ENCODE measurements at regions not wholly inside any gene's neighbourhood (a gene's known extent, or its start where the extent isn't known, plus 50 kb on each side); places are given as distances from the start of the nearest gene placed in this dataset.

DNA sequence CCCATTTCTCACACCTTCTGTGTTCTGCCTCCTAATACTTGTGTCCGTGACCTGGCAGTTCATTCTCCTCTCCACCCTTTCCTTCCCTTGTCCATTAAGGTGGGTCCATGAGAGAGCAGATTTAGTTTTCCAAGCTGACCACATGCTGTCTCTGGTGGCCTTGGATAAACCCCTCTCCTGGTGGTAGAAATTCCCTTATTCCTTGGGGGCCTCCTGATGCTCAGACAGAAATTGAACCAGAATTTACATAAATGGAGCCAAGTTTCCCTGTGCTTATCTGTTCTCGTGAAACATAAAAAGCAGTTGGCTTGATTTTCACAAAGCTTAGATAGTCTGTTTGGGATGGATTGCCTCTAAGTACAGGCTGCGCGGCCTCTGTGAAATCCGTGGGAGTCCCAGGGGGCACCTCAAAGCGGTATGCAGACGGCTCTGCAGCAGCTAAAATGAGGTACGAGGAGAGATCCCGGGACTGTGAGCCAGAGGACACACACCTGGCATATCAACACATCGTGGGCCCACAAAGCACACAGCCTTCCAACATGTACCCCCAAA, 101.0 kb upstream of the NMNAT3 start:
- no peak for DNase-seq (ENCODE audit: low read depth)

- DNase-seq (ENCODE audit: low read depth): no peak
Observed at GRCh38 chr3:139774560-139775302, 97.0 kb upstream of the NMNAT3 start.

GRCh38 chr3:139772539-139773500, 95.0 kb upstream of the NMNAT3 start:
- peak; percentile 21 for DNase-seq (ENCODE audit: low read depth)

- no peak for DNase-seq (ENCODE audit: low read depth)
Observed at GRCh38 chr3:139771331-139771730, 93.6 kb upstream of the NMNAT3 start.

DNA sequence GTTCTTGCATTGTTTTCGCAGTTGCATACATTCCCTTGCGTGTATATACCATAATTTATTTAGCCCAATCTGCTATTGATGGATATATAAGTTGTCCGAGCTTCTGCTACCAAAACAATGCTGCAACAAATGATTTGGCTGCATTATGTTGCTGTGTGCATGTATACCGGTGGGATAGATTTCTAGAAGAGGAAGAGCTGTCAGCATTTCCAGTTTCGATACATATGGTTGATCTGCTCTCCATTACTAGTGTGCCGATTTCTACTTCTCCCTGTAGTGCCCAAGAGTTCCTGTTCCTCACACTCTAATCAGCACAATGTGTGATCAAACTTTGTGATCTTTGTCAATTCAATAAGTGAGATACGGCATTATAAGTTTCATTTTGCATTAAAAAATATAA, 92.8 kb upstream of the NMNAT3 start:
- DNase-seq (ENCODE audit: low read depth): no peak

- no peak for DNase-seq (ENCODE audit: low read depth)
Observed at GRCh38 chr3:139769796-139770195, 92.0 kb upstream of the NMNAT3 start.

GRCh38 chr3:139764936-139765335, 87.2 kb upstream of the NMNAT3 start:
- peak; percentile 6 for DNase-seq (ENCODE audit: low read depth)

DNA sequence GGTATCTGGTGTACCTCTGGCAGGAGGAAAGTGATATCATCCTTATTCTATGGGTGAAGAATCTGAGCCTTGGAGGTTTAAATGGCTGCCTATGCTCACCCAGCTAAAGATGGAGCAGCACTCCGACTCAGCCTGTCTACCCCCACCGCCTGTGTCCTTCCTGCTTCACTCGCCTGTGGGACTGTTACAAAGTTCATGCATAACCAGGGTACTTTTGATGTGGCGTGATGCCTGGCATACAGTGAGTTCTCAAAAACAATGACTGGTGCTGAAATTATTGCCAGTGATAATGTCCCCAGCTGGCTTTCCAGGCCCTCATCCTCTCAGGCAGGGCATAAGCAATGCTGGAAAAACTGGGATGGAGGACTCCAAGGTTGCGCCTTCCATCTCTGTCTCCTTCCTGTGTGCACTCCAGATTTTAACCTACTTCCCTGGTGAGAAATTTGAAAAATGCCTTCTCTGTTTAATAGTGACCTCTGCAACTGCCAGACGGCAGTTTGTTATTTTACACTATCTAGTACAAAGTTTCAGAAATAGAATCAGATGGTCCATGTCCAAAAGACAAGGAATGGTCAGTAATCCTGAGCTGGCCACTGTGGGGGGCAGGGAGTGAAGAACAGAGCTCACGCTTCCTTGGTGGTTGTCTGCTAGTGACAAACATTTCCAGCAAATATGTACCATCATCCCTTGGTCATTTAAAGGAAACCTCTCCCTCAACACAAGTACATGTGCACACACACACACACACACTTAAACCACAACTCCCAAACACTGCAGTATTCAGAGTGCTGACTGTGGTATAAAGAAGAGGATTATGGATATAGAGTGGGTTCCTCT, 86.5 kb upstream of the NMNAT3 start:
- peak; percentile 6 for DNase-seq (ENCODE audit: low read depth)

DNA sequence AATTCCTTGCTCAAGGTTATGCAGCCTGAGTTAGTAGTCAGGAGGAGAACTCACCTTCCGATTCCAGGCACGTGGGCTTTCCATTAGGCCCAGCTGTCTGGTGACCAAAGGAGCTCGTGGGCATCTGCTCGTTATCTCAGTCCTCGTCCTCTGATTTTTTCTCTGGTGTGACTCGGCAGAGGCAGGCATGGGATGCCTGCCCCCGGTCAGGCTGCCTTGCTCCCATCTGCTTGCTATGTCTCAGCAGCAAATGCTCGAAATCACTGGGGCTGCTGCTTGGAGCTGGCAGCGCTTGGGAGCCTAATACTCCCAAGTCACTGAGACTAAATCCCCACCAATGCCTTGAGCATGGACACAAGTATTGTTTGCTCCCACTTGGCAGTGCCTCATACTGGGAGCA, 84.5 kb upstream of the NMNAT3 start:
- no peak for DNase-seq (ENCODE audit: low read depth)

GRCh38 chr3:139759470-139759869, 81.7 kb upstream of the NMNAT3 start:
- DNase-seq (ENCODE audit: low read depth): no peak

DNA sequence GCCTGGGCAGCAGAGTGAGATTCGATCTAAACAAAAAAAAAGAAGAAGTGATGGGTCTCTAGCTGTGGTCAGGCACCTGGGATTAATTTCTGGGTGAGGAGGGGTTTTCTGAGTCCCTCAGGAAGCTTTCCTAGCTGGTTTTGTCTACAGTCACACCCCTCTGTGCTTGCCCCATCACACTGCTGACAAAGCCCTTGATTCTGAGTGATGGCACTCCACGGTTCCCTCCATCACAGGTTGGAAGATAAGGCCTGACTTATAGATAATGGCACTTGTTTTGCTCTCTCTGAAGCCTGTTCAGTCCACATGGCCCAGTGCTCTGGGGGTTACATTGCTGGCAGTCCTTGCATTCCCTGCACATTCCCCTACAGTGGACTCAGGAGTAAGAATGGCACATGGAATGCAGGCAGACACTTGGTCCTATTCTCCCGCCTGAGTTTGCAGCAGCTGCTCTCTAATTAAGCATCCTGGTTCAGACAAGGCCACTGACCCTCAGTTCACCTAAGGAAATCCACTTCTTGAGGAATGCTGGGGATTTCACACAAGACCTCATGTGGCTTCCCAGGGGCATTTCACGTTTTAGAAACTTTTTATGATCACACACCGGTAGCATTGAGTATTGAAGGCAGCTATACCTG, 81.0 kb upstream of the NMNAT3 start:
- DNase-seq (ENCODE audit: low read depth): no peak

- no peak for DNase-seq (ENCODE audit: low read depth)
Observed at GRCh38 chr3:139757448-139758030, 79.8 kb upstream of the NMNAT3 start.

GRCh38 chr3:139756529-139757103, 78.8 kb upstream of the NMNAT3 start:
- no peak for DNase-seq (ENCODE audit: low read depth)

- no peak for DNase-seq (ENCODE audit: low read depth)
Observed at GRCh38 chr3:139755551-139755950, 77.8 kb upstream of the NMNAT3 start.

DNA sequence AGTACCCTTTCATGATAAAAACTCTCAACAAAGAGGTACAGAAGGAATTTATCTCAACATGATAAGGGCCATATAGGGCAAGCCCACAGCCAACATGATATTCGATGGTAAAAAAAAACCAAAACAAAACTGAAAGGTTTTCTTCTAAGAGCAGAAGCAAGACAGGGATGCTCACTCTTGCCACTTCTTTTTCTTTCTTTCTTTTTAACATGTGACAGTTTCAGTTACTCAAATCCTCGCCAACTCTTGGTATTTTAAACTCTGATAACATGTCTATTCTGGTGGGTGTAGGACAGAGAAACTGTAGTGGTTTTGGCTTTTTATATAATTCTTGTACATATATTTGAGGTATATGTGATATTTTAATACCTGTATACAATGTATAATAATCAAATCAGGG, 74.0 kb upstream of the NMNAT3 start:
- no peak for DNase-seq (ENCODE audit: low read depth)

DNA sequence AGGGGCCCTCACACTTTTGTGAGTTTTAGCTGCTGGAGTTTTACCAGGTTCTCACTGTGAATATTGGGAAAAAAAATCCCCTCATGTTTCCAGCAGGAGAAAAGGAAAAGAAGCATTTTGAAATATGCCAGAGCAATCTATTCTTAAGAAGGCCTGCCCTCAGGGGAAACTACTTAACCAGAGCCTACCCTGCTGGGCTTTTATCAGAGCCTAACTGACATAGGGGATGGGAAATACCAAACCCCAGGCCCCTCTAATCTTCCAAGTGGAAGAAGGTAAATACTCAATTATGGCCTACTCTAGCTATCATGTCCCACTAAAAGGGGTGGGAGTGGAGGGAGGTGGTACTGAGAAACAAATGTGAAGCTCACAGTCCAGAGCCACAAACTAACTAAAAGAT, 68.7 kb upstream of the NMNAT3 start:
- DNase-seq (ENCODE audit: low read depth): no peak

GRCh38 chr3:139745831-139746230, 68.1 kb upstream of the NMNAT3 start:
- no peak for DNase-seq (ENCODE audit: low read depth)

- no peak for DNase-seq (ENCODE audit: low read depth)
Observed at GRCh38 chr3:139738697-139739096, 60.9 kb upstream of the NMNAT3 start.

DNA sequence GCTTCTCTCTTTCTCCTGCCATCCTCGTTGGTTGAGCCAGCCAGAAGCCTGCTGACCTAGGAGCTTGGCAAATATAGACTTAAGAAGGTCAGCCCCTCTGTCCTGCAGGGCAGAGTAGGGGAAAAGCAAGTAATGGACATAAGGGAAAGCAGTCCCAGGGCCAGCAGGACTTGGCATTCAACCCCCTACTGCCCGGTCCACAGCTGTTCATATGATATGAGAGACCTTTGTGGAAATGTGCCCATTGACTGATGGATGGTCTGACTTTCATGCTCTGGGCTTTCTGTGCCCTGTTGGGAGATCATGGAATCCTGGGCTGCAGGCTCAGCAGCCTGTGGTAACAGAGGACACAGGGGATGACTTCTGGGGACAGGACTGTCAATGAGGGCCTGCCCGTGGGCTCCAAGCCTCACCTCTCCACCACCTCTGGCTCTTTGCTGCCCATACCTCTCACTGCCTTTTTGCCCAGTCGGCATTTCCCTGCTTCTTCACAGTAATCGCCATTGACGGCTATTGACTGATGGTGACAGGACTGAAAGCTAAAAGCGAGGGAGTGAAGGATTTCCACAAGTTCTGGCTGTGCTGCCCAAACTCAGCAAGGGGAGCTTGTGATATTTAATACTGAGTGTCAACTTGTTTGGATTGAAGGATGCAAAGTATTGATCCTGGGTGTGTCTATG, 60.0 kb upstream of the NMNAT3 start:
- no peak for DNase-seq (ENCODE audit: low read depth)

GRCh38 chr3:139735191-139735590, 57.4 kb upstream of the NMNAT3 start:
- no peak for DNase-seq (ENCODE audit: low read depth)
